ENCODE measurements at regions not wholly inside any gene's neighbourhood (a gene's known extent, or its start where the extent isn't known, plus 50 kb on each side); places are given as distances from the start of the nearest gene placed in this dataset.

DNA sequence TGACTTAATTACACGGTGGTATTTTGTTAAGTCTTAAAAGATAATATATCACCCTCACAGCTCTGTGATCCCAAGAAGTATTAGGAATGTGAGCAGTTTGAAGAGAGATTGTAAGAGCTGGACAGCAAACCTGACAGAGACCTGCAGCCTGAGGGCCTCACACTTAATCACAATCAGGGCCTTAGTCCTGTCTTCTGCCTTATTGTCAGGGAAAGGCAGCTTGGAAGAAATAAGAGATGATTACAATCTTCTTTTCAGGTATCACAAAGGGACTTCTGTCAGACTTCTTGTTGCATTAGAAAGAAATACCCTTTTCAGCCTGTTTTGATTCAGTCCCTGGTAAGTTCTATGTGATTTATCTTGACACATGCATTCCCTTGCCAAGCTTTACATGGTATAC lies 1433.8 kb upstream of the SLC39A10 start:
- TF ChIP-seq, protein P1, sequence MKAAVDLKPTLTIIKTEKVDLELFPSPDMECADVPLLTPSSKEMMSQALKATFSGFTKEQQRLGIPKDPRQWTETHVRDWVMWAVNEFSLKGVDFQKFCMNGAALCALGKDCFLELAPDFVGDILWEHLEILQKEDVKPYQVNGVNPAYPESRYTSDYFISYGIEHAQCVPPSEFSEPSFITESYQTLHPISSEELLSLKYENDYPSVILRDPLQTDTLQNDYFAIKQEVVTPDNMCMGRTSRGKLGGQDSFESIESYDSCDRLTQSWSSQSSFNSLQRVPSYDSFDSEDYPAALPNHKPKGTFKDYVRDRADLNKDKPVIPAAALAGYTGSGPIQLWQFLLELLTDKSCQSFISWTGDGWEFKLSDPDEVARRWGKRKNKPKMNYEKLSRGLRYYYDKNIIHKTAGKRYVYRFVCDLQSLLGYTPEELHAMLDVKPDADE (CRISPR knock-in tag; IDR thresholded peaks at IDR 0.05): no peak
- TF ChIP-seq, protein P2, sequence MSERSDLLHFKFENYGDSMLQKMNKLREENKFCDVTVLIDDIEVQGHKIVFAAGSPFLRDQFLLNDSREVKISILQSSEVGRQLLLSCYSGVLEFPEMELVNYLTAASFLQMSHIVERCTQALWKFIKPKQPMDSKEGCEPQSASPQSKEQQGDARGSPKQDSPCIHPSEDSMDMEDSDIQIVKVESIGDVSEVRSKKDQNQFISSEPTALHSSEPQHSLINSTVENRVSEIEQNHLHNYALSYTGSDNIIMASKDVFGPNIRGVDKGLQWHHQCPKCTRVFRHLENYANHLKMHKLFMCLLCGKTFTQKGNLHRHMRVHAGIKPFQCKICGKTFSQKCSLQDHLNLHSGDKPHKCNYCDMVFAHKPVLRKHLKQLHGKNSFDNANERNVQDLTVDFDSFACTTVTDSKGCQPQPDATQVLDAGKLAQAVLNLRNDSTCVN (CRISPR knock-in tag; IDR thresholded peaks at IDR 0.05; ENCODE audit: borderline replicate concordance): no peak
- TF ChIP-seq SMC3 (IDR thresholded peaks at IDR 0.05; ENCODE audit: low read length) (no peak), ZFAT (CRISPR knock-in tag; conservative IDR thresholded peaks at IDR 0.05) (no peak)
